IMR-90 (cell line): ENCODE measurements at regions not wholly inside any gene's neighbourhood (a gene's known extent, or its start where the extent isn't known, plus 50 kb on each side); places are given as distances from the start of the nearest gene placed in this dataset.

Source experiments
- ATAC-seq: fragments of 200-7000 bp; cut with Tn5 transposase; 2 replicates; pipeline ENCODE4 v1.9.1; 2020; ENCODE audit warnings: low read depth, mild to moderate bottlenecking, moderate library complexity
- BruUV-seq: library from RNA; stranded (reverse); fragments of 400-500 nt; replicated peaks from 2 replicates; lab custom pipeline; 2021; lab: Mats Ljungman, UMichigan
- CTCF ChIA-PET: fragments of 300-600 bp; formaldehyde crosslinking; extraction: SDS; loops from one replicate; lab custom pipeline; 2021; ENCODE audit warnings: antibody characterized with exemption; lab: Yijun Ruan, JAX
- POLR2A ChIA-PET: fragments of 300-600 bp; sonication (Branson Sonifier 250); formaldehyde crosslinking; loops from one replicate; lab custom pipeline; 2022; ENCODE audit warnings: antibody characterized with exemption; ENCODE audit not compliant: unreplicated experiment; lab: Charles Lee
- DNase-seq: peaks from one replicate; pipeline ENCODE4 v3.0.0; 2013
- H2AFZ ChIP-seq: replicated peaks from 2 replicates; pipeline ENCODE3; 2013; ENCODE audit warnings: low read length, mild to moderate bottlenecking; ENCODE audit not compliant: poor library complexity
- H2AK5ac ChIP-seq: 2 replicates; pipeline ENCODE4 v1.6.1; 2013; ENCODE audit warnings: low read depth, low read length, inconsistent platforms
- H2AK9ac ChIP-seq: replicated peaks from 2 replicates; pipeline ENCODE3; 2013; ENCODE audit warnings: mild to moderate bottlenecking, low read depth, low read length, moderate library complexity; ENCODE audit not compliant: poor library complexity
- H2BK120ac ChIP-seq: 2 replicates; pipeline ENCODE4 v1.6.1; 2013; ENCODE audit warnings: low read depth, low read length, inconsistent platforms
- H2BK15ac ChIP-seq: 3 replicates; pipeline ENCODE4 v1.6.1; 2013; ENCODE audit warnings: low read depth, low read length, inconsistent platforms
- H2BK20ac ChIP-seq: 2 replicates; pipeline ENCODE4 v1.6.1; 2013; ENCODE audit warnings: low read depth, mild to moderate bottlenecking, inconsistent platforms, low read length, moderate library complexity
- H2BK5ac ChIP-seq: 2 replicates; pipeline ENCODE4 v1.6.1; 2013; ENCODE audit warnings: mild to moderate bottlenecking, low read depth, low read length, inconsistent platforms; ENCODE audit not compliant: poor library complexity, severe bottlenecking
- H3K14ac ChIP-seq: replicated peaks from 2 replicates; pipeline ENCODE4 v1.6.1; 2013; ENCODE audit warnings: low read depth, low read length, inconsistent platforms
- H3K18ac ChIP-seq: 2 replicates; pipeline ENCODE4 v1.6.1; 2013; ENCODE audit warnings: low read depth, low read length, control low read depth
- H3K23ac ChIP-seq: 2 replicates; pipeline ENCODE4 v1.6.1; 2013; ENCODE audit warnings: low read depth, low read length, inconsistent platforms
- H3K27ac ChIP-seq: 2 replicates; pipeline ENCODE4 v1.5.1; 2013; ENCODE audit warnings: mild to moderate bottlenecking, control low read depth, low read length; ENCODE audit not compliant: insufficient read depth
- H3K27me3 ChIP-seq: 2 replicates; pipeline ENCODE4 v1.6.1; 2013; ENCODE audit warnings: low read length; ENCODE audit not compliant: control insufficient read depth, insufficient read depth
- H3K36me3 ChIP-seq: 2 replicates; pipeline ENCODE4 v1.6.1; 2013; ENCODE audit warnings: low read length, mixed read lengths; ENCODE audit not compliant: control insufficient read depth, insufficient read depth
- H3K4ac ChIP-seq: 2 replicates; pipeline ENCODE4 v1.6.1; 2013; ENCODE audit warnings: low read depth, low read length, inconsistent platforms
- H3K4me1 ChIP-seq: 2 replicates; pipeline ENCODE4 v1.6.1; 2013; ENCODE audit warnings: low read length, mixed read lengths; ENCODE audit not compliant: control insufficient read depth, insufficient read depth
- H3K4me2 ChIP-seq: 2 replicates; pipeline ENCODE4 v1.6.1; 2013; ENCODE audit warnings: low read depth, mild to moderate bottlenecking, control low read depth, low read length, moderate library complexity
- H3K4me3 ChIP-seq: 2 replicates; pipeline ENCODE4 v1.5.1; 2013; ENCODE audit warnings: low read depth, mild to moderate bottlenecking, control low read depth, low read length, moderate library complexity; ENCODE audit not compliant: insufficient read depth
- H3K56ac ChIP-seq: 2 replicates; pipeline ENCODE4 v1.6.1; 2013; ENCODE audit warnings: low read length, inconsistent platforms; ENCODE audit not compliant: insufficient read depth; ENCODE audit errors: extremely low read depth
- H3K79me1 ChIP-seq, 2 experiments: 2 replicates each; pipeline ENCODE4 v1.6.1; 2013; ENCODE audit warnings: low read length in 2 of 2, inconsistent platforms in 1 of 2, low read depth in 1 of 2
- H3K9ac ChIP-seq: 2 replicates; pipeline ENCODE4 v1.6.1; 2013; ENCODE audit warnings: low read depth, low read length, control low read depth
- H3K9me1 ChIP-seq: 2 replicates; pipeline ENCODE4 v1.6.1; 2013; ENCODE audit warnings: low read length, inconsistent platforms; ENCODE audit not compliant: insufficient read depth
- H3K9me3 ChIP-seq: 2 replicates; pipeline ENCODE4 v1.6.1; 2013; ENCODE audit warnings: low read length; ENCODE audit not compliant: control insufficient read depth, insufficient read depth
- H4K20me1 ChIP-seq: 2 replicates; pipeline ENCODE4 v1.6.1; 2013; ENCODE audit warnings: low read length, inconsistent platforms; ENCODE audit not compliant: insufficient read depth
- H4K5ac ChIP-seq: 2 replicates; pipeline ENCODE4 v1.6.1; 2013; ENCODE audit warnings: mild to moderate bottlenecking, low read depth, low read length, control low read depth
- H4K8ac ChIP-seq, 2 experiments: 2 replicates each; pipeline ENCODE4 v1.6.1; 2013; ENCODE audit warnings: low read depth in 2 of 2, low read length in 2 of 2, control low read depth in 1 of 2, inconsistent platforms in 1 of 2
- H4K91ac ChIP-seq: 2 replicates; pipeline ENCODE4 v1.6.1; 2013; ENCODE audit warnings: low read depth, low read length, inconsistent platforms; ENCODE audit not compliant: insufficient read depth
- ELK1 ChIP-seq: fragments of 150-350 bp; IDR thresholded peaks from 2 replicates; pipeline ENCODE4 v1.6.1; 2016; ENCODE audit warnings: low read depth, mild to moderate bottlenecking, low read length, moderate library complexity, borderline replicate concordance
- FOS ChIP-seq: fragments of 150-350 bp; IDR thresholded peaks from 2 replicates; pipeline ENCODE4 v1.6.1; 2016; ENCODE audit warnings: low read depth, low read length
- RAD21 ChIP-seq: IDR thresholded peaks from 2 replicates; pipeline ENCODE4 v1.6.1; 2012; ENCODE audit warnings: low read length, improper control_type of control experiment
- RCOR1 ChIP-seq: IDR thresholded peaks from 2 replicates; pipeline ENCODE4 v1.6.1; 2012; ENCODE audit warnings: mild to moderate bottlenecking, low read length, improper control_type of control experiment; ENCODE audit not compliant: insufficient replicate concordance
- USF2 ChIP-seq: fragments of 150-350 bp; IDR thresholded peaks from 2 replicates; pipeline ENCODE4 v1.6.1; 2017; ENCODE audit warnings: mild to moderate bottlenecking, antibody characterized with exemption, low read length, low read depth
- WGBS, 2 experiments: methylation state at CpG; one replicate each; pipeline versions ENCODE4 v1.1.5 to v1.1.7; 2013; ENCODE audit warnings: missing lambda C conversion rate in 2 of 2; ENCODE audit not compliant: insufficient read length in 1 of 2; ENCODE audit errors: extremely low coverage in 2 of 2; 5-methylcytosine and 5-hydroxymethylcytosine counted together
- dilution Hi-C: fragments of 300-500 bp; cut with HindIII; formaldehyde crosslinking; loops from one replicate; pipeline ENCODE4 v1.14.3; 2018; ENCODE audit warnings: low sequenced_read_pairs; ENCODE audit not compliant: unreplicated experiment
- in situ Hi-C: fragments of 300-500 bp; cut with MboI; formaldehyde crosslinking; loops from 3 replicates; pipeline ENCODE4 v1.14.3; 2019; ENCODE audit warnings: low sequenced_read_pairs, inconsistent platforms, mixed read lengths
- intact Hi-C: fragments of 100-400 bp; cut with micrococcal nuclease; formaldehyde crosslinking; loops from 2 replicates; pipeline ENCODE4 v1.10.0; 2022

GRCh38 chr6:94590416-94590815 is 986.9 kb upstream of the MANEA start:
- no peak overlapping the region for H3K14ac ChIP-seq
- CTCF ChIA-PET = interaction anchor here (1.2 kb wide), 1 partner anchor 9 kb away, joined by 3 read pairs; no protein-coding TSS in a partner anchor
- no peak overlapping the region for H4K91ac ChIP-seq
- in situ Hi-C loops (no loop called here), intact Hi-C loops (no loop called here), dilution Hi-C loops (no loop called here)
- H4K5ac ChIP-seq = no peak overlapping the region
- no peak for TF ChIP-seq FOS
- TF ChIP-seq ELK1 = no peak
- TF ChIP-seq RAD21 = no peak
- TF ChIP-seq USF2 = no peak
- no peak for TF ChIP-seq RCOR1
- ATAC-seq (no peak), DNase-seq (no peak)
- no peak overlapping the region for H3K4ac ChIP-seq
- no peak overlapping the region for H2BK120ac ChIP-seq
- H3K9ac ChIP-seq = no peak overlapping the region
- no CpG with 5 or more reads among the region's 6 CpGs for WGBS, 2 experiments
- no peaks in the 10 kb centered on the region for H4K20me1 ChIP-seq
- POLR2A ChIA-PET = no interaction called here
- H3K9me3 ChIP-seq = no peaks in the 10 kb centered on the region
- no TSS peak for BruUV-seq
- H3K56ac ChIP-seq = no peak overlapping the region
- no peak overlapping the region for H2BK20ac ChIP-seq
- H4K8ac ChIP-seq = no peak overlapping the region
- no peaks in the 10 kb centered on the region for H3K27me3 ChIP-seq
- H2BK15ac ChIP-seq = no peak overlapping the region
- no peak overlapping the region for H3K4me2 ChIP-seq
- H2AK9ac ChIP-seq = no peak overlapping the region
- no peak overlapping the region for H3K27ac ChIP-seq
- H2AFZ ChIP-seq = no peak overlapping the region
- H3K18ac ChIP-seq = no peak overlapping the region
- H3K4me3 ChIP-seq = no peak overlapping the region
- H3K4me1 ChIP-seq = no peaks in the 10 kb centered on the region
- no peaks in the 10 kb centered on the region for H3K9me1 ChIP-seq
- no peak overlapping the region for H3K23ac ChIP-seq
- H2AK5ac ChIP-seq = no peak overlapping the region
- H3K36me3 ChIP-seq = no peaks in the 10 kb centered on the region
- H3K79me1 ChIP-seq = no peaks in the 10 kb centered on the region
- H2BK5ac ChIP-seq = no peak overlapping the region
